RCC 7860 (cell line): ENCODE measurements at regions not wholly inside any gene's neighbourhood (a gene's known extent, or its start where the extent isn't known, plus 50 kb on each side); places are given as distances from the start of the nearest gene placed in this dataset.

ENCODE experiments used
- DNase-seq: peaks from one replicate; pipeline ENCODE4 v3.0.0-alpha.2; 2015; ENCODE audit warnings: low spot score
- FAIRE-seq: peaks from 2 replicates; lab custom pipeline; 2012; peaks lifted over from hg19 to GRCh38; lab: Jason Lieb, UNC

- no peak for DNase-seq
- no peak for FAIRE-seq
Observed at GRCh38 chr7:98679741-98680140, 62.7 kb downstream of the NPTX2 start.

DNA sequence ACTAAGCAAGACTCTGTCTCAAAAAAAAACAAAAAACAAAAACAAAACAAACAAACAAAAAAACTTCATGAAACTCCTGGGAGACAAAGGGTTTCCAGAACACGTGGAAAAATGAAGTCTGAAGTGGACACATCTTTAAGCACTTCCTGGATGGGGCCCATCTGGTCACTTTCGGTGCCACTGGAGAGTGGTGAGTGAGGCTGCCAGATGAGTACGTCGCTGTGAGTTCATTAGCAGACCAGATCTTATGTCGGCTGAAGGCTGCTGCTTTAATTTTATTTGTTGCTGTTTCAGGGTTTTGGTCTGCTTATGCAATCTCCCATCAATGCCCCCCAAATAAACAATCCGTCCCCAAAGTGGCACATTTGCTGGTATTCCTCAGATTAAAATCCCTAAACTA lies 64.4 kb downstream of the NPTX2 start:
- FAIRE-seq, result no peak
- DNase-seq, result no peak

GRCh38 chr7:98681951-98682350 lies 64.9 kb downstream of the NPTX2 start:
- FAIRE-seq, result no peak

DNA sequence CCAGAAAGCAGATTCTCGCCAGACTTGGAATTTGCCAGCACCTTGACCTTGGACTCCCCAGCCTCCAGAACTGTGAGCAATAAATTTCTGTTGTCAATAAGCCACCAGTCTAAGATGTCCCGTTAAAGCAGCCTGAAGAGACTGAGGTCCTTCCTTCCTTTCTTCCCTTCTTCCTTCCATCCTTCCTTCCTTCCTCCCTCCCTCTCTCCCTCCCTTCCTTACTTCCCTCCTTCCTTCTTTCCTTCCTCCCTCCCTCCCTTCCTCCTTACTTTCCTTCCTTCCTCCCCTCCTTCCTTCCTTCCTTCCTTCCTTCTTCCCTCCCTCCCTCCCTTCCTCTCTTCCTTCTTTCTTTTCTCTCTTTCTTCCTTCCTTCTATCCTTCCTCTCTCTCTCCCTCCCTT lies 66.4 kb downstream of the NPTX2 start:
- FAIRE-seq (no peak), DNase-seq (no peak)

More at GRCh38 chr7:98681951-98682350, 64.9 kb downstream of the NPTX2 start:
- DNase-seq, result no peak

DNA sequence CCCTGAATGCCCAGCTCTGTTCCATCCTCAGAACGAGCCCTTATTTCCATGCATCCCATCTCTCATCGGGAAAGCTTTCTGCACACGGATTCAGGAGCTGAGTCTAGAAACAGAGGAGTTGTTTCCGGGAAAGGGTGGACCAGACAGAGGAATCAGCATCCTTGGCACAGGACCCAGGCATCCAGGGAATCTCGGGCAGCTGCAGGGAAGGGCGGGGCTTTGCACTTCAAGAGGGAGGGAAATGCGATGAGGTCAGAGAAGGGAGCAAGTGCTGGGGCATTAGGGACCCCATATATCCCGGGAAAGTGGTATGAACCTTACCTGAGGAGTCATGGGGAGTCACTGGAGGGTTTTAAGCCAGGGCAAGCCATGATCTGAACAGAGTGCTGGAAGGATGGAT lies 68.5 kb downstream of the NPTX2 start:
- no peak for FAIRE-seq
- DNase-seq, result no peak

GRCh38 chr7:98686466-98687080 lies 69.5 kb downstream of the NPTX2 start:
- FAIRE-seq (no peak), DNase-seq (no peak)

- DNase-seq, result no peak
- no peak for FAIRE-seq
Observed at GRCh38 chr7:98687111-98687751, 70.1 kb downstream of the NPTX2 start.

GRCh38 chr7:98691619-98692018 lies 74.5 kb downstream of the NPTX2 start:
- FAIRE-seq (no peak), DNase-seq (no peak)

- FAIRE-seq (no peak), DNase-seq (no peak)
Observed at GRCh38 chr7:98697083-98697482, 80.0 kb downstream of the NPTX2 start.

DNA sequence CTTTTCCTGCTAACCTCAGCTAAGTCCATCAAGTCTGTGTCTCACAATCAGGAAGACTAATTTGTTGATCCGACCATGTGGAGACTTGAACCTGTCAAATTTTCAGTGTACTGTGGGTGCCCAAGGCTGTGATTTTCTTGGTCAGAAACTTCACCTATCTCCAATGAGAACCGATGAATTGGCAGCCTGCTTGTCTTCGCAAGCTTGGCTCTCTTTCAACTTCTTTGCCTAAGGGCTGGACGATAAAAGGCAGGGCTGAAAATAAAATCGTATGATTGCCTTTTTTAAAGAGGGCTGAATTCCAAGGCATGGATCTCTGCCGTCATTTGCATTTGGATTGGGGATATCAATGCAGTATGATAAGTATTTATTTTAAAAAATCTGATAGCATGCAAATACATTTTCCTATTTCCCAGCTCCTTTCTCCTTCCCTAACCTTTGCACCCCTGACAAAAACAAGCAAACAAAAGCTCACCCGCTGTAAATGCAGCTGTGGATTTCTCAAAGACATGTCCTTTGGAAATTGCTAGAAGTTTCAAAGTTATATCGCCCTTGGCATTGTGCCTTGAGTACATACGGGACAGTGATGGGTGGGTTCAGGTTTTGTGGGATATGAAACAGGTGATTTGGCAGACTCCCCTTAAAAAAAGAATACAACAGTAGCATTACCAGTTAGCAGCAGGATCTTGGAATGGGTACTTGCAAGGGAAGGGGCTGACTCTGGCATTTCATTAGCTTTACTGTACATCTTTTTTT lies 80.6 kb downstream of the NPTX2 start:
- FAIRE-seq (no peak), DNase-seq (no peak)

DNA sequence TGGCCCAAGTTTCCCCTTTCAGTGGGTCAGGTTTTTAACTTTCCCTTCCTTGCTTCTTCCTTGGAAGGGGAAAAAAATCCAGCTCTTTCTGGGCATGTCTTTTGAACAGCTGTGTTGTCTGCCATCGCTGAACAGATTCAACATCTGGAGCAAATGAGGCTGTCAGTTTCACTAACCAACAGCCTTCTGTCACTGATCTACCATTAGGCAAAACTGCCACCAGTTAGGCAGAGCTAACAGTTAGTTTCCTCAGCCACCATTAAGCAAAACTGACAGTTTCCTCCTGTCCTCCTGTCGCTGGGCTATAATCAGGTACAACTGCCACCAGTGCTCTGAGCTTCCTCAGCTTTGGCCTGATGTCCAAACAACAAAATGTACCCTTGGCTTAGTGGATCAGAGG lies 81.9 kb downstream of the NPTX2 start:
- FAIRE-seq (no peak), DNase-seq (no peak)

DNA sequence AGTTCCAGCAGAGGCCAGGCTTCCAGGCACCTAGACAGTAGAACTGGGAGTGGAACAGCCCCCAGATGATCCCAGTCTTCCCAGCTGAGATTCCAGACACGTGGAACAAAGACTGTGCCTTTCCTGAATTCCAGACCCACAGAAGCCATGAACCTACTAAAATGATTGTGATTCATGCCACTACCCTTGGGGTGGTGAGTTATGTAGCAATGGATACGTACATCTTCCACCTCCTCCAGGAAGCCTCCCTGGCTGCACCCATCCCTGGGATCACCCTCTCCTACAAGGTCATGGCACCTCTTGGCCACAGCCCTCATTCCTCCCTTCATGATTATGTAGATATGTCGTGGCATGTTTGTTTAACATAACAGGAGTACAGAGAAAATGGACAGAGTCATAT lies 83.4 kb downstream of the NPTX2 start:
- DNase-seq (no peak), FAIRE-seq (no peak)

- no peak for FAIRE-seq
Observed at GRCh38 chr7:98701372-98701771, 84.3 kb downstream of the NPTX2 start.

DNA sequence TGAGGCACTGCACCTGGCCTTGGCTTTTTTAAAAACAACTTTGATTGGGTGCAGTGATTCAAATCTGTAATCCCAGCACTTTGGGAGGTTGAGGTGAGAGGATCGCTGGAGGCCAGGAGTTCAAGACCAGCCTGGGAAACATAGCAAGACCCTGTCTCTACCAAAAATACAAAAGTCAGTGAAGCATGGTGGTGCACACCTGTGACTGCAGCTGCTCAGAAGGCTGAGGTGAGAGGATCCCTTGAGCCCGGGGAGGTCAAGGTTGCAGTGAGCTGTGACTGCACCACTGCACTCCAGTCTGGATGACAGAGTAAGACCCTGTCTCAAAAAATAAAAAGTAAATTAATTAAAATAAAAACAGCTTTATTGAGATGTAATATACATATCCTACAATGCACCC lies 84.9 kb downstream of the NPTX2 start:
- FAIRE-seq (no peak), DNase-seq (no peak)

More at GRCh38 chr7:98701372-98701771, 84.3 kb downstream of the NPTX2 start:
- DNase-seq, result no peak

- FAIRE-seq (no peak), DNase-seq (no peak)
Observed at GRCh38 chr7:98703916-98704315, 86.8 kb downstream of the NPTX2 start.

DNA sequence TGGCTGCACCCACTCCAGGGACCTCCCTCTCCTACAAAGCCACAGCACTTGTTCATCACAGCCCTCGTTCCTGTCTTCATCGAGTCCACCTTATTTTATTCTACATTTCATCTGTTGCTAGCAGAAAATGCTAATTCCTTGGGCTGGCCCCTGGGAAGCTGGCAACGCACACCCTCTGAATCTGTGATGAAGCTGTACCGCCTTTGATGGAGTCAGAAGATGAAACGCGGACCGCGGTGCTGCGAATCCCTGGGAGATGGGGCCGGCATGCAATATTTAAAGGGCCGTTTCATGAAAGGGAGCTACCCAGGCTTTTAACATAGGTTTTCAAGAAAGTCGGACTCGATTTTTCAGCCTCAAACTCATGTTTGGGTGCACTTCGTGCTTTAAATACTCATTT lies 88.5 kb downstream of the NPTX2 start:
- DNase-seq (no peak), FAIRE-seq (no peak)

DNA sequence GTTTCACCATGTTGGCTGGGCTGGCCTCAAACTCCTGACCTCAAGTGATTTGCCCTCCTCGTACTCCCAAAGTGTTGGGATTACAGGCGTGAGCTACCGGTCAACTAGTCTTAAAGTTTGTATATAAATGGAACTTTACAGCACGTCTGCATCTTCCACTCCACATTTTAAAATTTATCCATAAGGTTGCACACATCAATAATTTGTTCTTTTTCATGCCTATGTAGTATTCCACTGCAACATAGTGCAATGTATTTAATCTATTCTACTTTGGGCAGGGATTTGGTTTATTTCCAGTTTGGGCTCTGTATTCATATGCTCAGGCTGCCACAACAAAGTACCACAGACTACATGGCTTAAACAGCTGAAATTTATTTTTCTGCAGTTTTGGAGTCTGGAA lies 90.0 kb downstream of the NPTX2 start:
- FAIRE-seq (no peak), DNase-seq (no peak)

DNA sequence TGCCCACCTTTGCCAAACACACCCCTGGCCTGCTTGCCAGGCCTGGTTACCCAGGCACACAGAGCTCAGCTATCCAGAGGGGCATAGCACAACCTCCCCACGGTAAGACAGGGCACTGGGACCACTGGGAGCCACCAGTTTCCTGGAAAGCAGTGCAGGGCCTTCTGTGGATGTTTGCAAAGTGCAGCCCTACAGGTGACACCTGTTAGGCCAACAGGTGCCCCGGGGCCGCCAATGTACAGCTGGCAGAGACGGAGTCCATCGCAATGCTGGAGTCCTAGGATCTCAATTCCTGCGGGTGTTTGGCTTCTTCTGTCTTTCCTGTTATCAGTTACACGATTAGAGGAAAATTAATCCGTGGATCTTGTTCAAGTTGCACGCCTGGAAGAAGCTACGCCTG lies 94.9 kb downstream of the NPTX2 start:
- FAIRE-seq (no peak), DNase-seq (no peak)

GRCh38 chr7:98713165-98713810 lies 96.2 kb downstream of the NPTX2 start:
- DNase-seq, result no peak
- FAIRE-seq, result no peak

DNA sequence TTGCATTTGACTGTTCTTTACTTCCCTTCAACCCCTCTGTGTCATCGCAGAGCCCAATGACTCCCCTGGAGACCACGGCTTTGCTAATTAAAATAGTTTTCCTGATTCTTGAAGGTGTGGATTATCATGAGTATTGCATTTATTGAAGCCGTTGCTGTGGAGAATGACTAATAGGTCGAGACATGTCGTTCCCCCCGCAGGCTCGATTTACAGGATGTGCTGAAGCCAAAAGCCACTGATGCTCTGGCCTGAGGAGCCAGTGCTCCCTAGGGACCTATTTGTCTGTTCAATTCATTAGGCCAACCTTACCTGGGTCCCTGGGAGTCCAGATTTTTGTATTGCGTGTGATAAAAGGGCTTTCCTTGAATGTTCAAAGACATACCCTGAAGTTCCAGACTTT lies 102.3 kb downstream of the NPTX2 start:
- DNase-seq, result no peak
- no peak for FAIRE-seq

DNA sequence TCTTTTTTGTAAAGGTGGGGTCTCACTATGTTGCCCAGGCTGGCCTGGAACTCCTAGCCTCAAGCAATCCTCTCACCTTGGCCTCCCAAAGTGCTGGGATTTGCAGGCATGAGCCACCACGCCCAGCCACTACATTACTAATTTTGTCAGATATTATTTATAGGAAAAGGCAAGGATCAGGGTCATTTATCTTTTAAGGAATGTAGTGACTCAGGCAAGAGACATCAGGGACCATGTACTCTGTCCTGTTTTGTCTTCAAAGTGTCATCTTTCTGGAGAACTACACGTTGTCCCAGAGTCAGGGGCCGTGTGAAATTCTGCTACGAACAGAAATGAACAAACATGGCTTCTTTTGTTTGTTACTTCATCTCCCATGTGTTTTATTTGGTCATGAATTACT lies 105.3 kb downstream of the NPTX2 start:
- FAIRE-seq, result no peak
- DNase-seq, result no peak

- no peak for DNase-seq
Observed at GRCh38 chr7:98724591-98724990, 107.5 kb downstream of the NPTX2 start.

More at GRCh38 chr7:98724591-98724990, 107.5 kb downstream of the NPTX2 start:
- FAIRE-seq, result no peak
